Activated CD4-positive, alpha-beta memory T cell treated with anti-CD3 and anti-CD28 coated beads for 36 hours (primary cell): ENCODE measurements at regions not wholly inside any gene's neighbourhood (a gene's known extent, or its start where the extent isn't known, plus 50 kb on each side); places are given as distances from the start of the nearest gene placed in this dataset.
A peak's percentile ranks its signal among the peaks of the same experiment; 100 is the strongest.
"Not testable (repeated sequence)": the region's sequence is repeated elsewhere in the genome, so short reads cannot be mapped to it uniquely, and the experiment has no call there.

ENCODE experiments used
- CTCF ChIA-PET: fragments of 350-600 bp; sonication (Branson Sonifier 250); formaldehyde crosslinking; loops from one replicate; lab custom pipeline; 2021; ENCODE audit warnings: antibody characterized with exemption, inconsistent platforms; lab: Charles Lee
- POLR2A ChIA-PET: fragments of 350-600 bp; sonication (Branson Sonifier 250); formaldehyde crosslinking; loops from one replicate; lab custom pipeline; 2021; ENCODE audit warnings: antibody characterized with exemption; lab: Charles Lee
- DNase-seq: peaks from one replicate; pipeline ENCODE4 v3.0.0-alpha.2; 2020
- H3K27ac Mint-ChIP-seq: one replicate; pipeline ENCODE4 v1.8.0; 2021; ENCODE audit warnings: mixed read lengths
- H3K27me3 Mint-ChIP-seq: one replicate; pipeline ENCODE4 v1.8.0; 2021; ENCODE audit warnings: mixed read lengths
- H3K36me3 Mint-ChIP-seq: one replicate; pipeline ENCODE4 v1.8.0; 2021; ENCODE audit warnings: mixed read lengths
- H3K4me1 Mint-ChIP-seq: one replicate; pipeline ENCODE4 v1.8.0; 2021; ENCODE audit warnings: low read depth, mixed read lengths
- H3K4me3 Mint-ChIP-seq: one replicate; pipeline ENCODE4 v1.8.0; 2021; ENCODE audit warnings: mild to moderate bottlenecking, mixed read lengths
- H3K9me3 Mint-ChIP-seq: one replicate; pipeline ENCODE4 v1.8.0; 2021; ENCODE audit warnings: mixed read lengths
- intact Hi-C: fragments of 100-400 bp; cut with micrococcal nuclease; formaldehyde crosslinking; loops from one replicate; pipeline ENCODE4 v1.15.1; 2023

- CTCF ChIA-PET, H3K4me3 Mint-ChIP-seq, DNase-seq, POLR2A ChIA-PET, H3K27me3 Mint-ChIP-seq, intact Hi-C loops, H3K27ac Mint-ChIP-seq, H3K4me1 Mint-ChIP-seq, H3K36me3 Mint-ChIP-seq: not testable (repeated sequence)
- H3K9me3 Mint-ChIP-seq, result peaks cover 10% of the 10 kb centered on the region
These were observed 68.6 kb upstream of the IZUMO1R start for GRCh38 chr11:94235772-94236171.

GRCh38 chr11:94236416-94236815 is 68.0 kb upstream of the IZUMO1R start:
- H3K4me1 Mint-ChIP-seq, result not testable (repeated sequence)
- peaks cover 10% of the 10 kb centered on the region for H3K9me3 Mint-ChIP-seq

GRCh38 chr11:94237447-94238153 is 66.8 kb upstream of the IZUMO1R start:
- POLR2A ChIA-PET, H3K36me3 Mint-ChIP-seq, CTCF ChIA-PET, H3K4me1 Mint-ChIP-seq, DNase-seq, H3K27me3 Mint-ChIP-seq, H3K9me3 Mint-ChIP-seq, H3K4me3 Mint-ChIP-seq, H3K27ac Mint-ChIP-seq, intact Hi-C loops: not testable (repeated sequence)

More at GRCh38 chr11:94236416-94236815, 68.0 kb upstream of the IZUMO1R start:
- intact Hi-C loops, H3K4me3 Mint-ChIP-seq, CTCF ChIA-PET, POLR2A ChIA-PET, H3K27ac Mint-ChIP-seq, H3K36me3 Mint-ChIP-seq, DNase-seq, H3K27me3 Mint-ChIP-seq: not testable (repeated sequence)

- POLR2A ChIA-PET, intact Hi-C loops, H3K36me3 Mint-ChIP-seq, H3K4me1 Mint-ChIP-seq, H3K4me3 Mint-ChIP-seq, CTCF ChIA-PET, H3K27ac Mint-ChIP-seq, H3K9me3 Mint-ChIP-seq, H3K27me3 Mint-ChIP-seq: not testable (repeated sequence)
- DNase-seq, result peak; percentile 9
These were observed 66.1 kb upstream of the IZUMO1R start for GRCh38 chr11:94238154-94238735.

GRCh38 chr11:94238774-94239173 is 65.6 kb upstream of the IZUMO1R start:
- intact Hi-C loops, result not testable (repeated sequence)

GRCh38 chr11:94241896-94242295 is 62.5 kb upstream of the IZUMO1R start:
- Mint-ChIP-seq H3K27me3 (no peaks in the 10 kb centered on the region), H3K4me1 (no peaks in the 10 kb centered on the region), H3K36me3 (no peaks in the 10 kb centered on the region), H3K4me3 (no peak overlapping the region), H3K27ac (no peak overlapping the region), H3K9me3 (no peaks in the 10 kb centered on the region)
- CTCF ChIA-PET, result no interaction called here
- DNase-seq, result no peak
- POLR2A ChIA-PET, result no interaction called here
- intact Hi-C loops, result no loop called here

More at GRCh38 chr11:94238774-94239173, 65.6 kb upstream of the IZUMO1R start:
- H3K9me3 Mint-ChIP-seq, H3K4me1 Mint-ChIP-seq, H3K36me3 Mint-ChIP-seq, H3K4me3 Mint-ChIP-seq, CTCF ChIA-PET, POLR2A ChIA-PET, H3K27me3 Mint-ChIP-seq, DNase-seq, H3K27ac Mint-ChIP-seq: not testable (repeated sequence)

- no peak overlapping the region for H3K4me3 Mint-ChIP-seq
- H3K36me3 Mint-ChIP-seq, result no peaks in the 10 kb centered on the region
- ChIA-PET POLR2A (no interaction called here), CTCF (no interaction called here)
- no peaks in the 10 kb centered on the region for H3K27me3 Mint-ChIP-seq
- no peak overlapping the region for H3K27ac Mint-ChIP-seq
- intact Hi-C loops, result no loop called here
- no peaks in the 10 kb centered on the region for H3K9me3 Mint-ChIP-seq
- no peaks in the 10 kb centered on the region for H3K4me1 Mint-ChIP-seq
- no peak for DNase-seq
These were observed 60.5 kb upstream of the IZUMO1R start for GRCh38 chr11:94243571-94244515.

GRCh38 chr11:94245121-94245520 is 59.3 kb upstream of the IZUMO1R start:
- Mint-ChIP-seq H3K36me3 (no peaks in the 10 kb centered on the region), H3K4me3 (no peak overlapping the region), H3K4me1 (no peaks in the 10 kb centered on the region), H3K27me3 (no peaks in the 10 kb centered on the region), H3K9me3 (peaks cover 4% of the 10 kb centered on the region), H3K27ac (no peak overlapping the region)
- DNase-seq, result no peak
- ChIA-PET POLR2A (no interaction called here), CTCF (no interaction called here)
- intact Hi-C loops, result no loop called here

GRCh38 chr11:94248301-94248700 is 56.1 kb upstream of the IZUMO1R start:
- not testable (repeated sequence) for H3K4me1 Mint-ChIP-seq

GRCh38 chr11:94254214-94254613 is 50.2 kb upstream of the IZUMO1R start:
- POLR2A ChIA-PET, result no interaction called here
- intact Hi-C loops, result no loop called here
- Mint-ChIP-seq H3K27me3 (no peaks in the 10 kb centered on the region), H3K4me1 (no peaks in the 10 kb centered on the region), H3K36me3 (no peaks in the 10 kb centered on the region), H3K9me3 (peaks cover 17% of the 10 kb centered on the region), H3K27ac (no peak overlapping the region), H3K4me3 (no peak overlapping the region)
- CTCF ChIA-PET, result no interaction called here
- DNase-seq, result no peak

More at GRCh38 chr11:94248301-94248700, 56.1 kb upstream of the IZUMO1R start:
- DNase-seq, H3K27me3 Mint-ChIP-seq, intact Hi-C loops, H3K4me3 Mint-ChIP-seq, H3K36me3 Mint-ChIP-seq, H3K27ac Mint-ChIP-seq, CTCF ChIA-PET, POLR2A ChIA-PET: not testable (repeated sequence)
- H3K9me3 Mint-ChIP-seq, result peaks cover 15% of the 10 kb centered on the region
